Astrocyte of the cerebellum (primary cell): ENCODE measurements at regions not wholly inside any gene's neighbourhood (a gene's known extent, or its start where the extent isn't known, plus 50 kb on each side); places are given as distances from the start of the nearest gene placed in this dataset.
"Not testable (repeated sequence)": the region's sequence is repeated elsewhere in the genome, so short reads cannot be mapped to it uniquely, and the experiment has no call there.

Experiments
- DNase-seq: peaks from one replicate; pipeline ENCODE4 v3.0.0-alpha.2; 2011; ENCODE audit warnings: low read depth
- H3K4me3 ChIP-seq: 2 replicates; pipeline ENCODE4 v1.5.1; 2011; ENCODE audit warnings: mild to moderate bottlenecking, low read depth, low read length, moderate library complexity
- CTCF ChIP-seq: IDR thresholded peaks from 2 replicates; pipeline ENCODE4 v1.5.1; 2012; ENCODE audit warnings: low read length, low read depth, moderate library complexity, mild to moderate bottlenecking; ENCODE audit errors: missing control alignments
- in situ Hi-C: cut with HindIII; loops from 2 replicates; pipeline ENCODE4 v1.10.0; 2017; ENCODE audit warnings: low sequenced_read_pairs

- TF ChIP-seq CTCF, result no peak
- in situ Hi-C loops, result no loop called here
- DNase-seq, result no peak
- H3K4me3 ChIP-seq, result no peak overlapping the region
Observed at GRCh38 chrX:55867181-55867651, 149.7 kb downstream of the RRAGB start.

GRCh38 chrX:55867708-55868107 is 150.2 kb downstream of the RRAGB start:
- no peak for DNase-seq
- no peak for TF ChIP-seq CTCF
- in situ Hi-C loops, result no loop called here
- no peak overlapping the region for H3K4me3 ChIP-seq

GRCh38 chrX:55874807-55875206 is 157.3 kb downstream of the RRAGB start:
- no peak for DNase-seq
- no peak for TF ChIP-seq CTCF
- no peak overlapping the region for H3K4me3 ChIP-seq
- in situ Hi-C loops, result no loop called here

- in situ Hi-C loops, DNase-seq, H3K4me3 ChIP-seq: not testable (repeated sequence)
Observed at GRCh38 chrX:55883541-55883940, 166.0 kb downstream of the RRAGB start.

- TF ChIP-seq CTCF, result peak; percentile 22
- H3K4me3 ChIP-seq, result peak overlapping the region; percentile 43
- no peak for DNase-seq
- in situ Hi-C loops, result no loop called here
Observed at GRCh38 chrX:55907968-55908607, 190.5 kb downstream of the RRAGB start.

GRCh38 chrX:55908661-55909212 is 191.2 kb downstream of the RRAGB start:
- in situ Hi-C loops, result no loop called here
- DNase-seq, result no peak
- no peak for TF ChIP-seq CTCF
- peak overlapping the region; percentile 43 for H3K4me3 ChIP-seq
